ENCODE measurements at regions not wholly inside any gene's neighbourhood (a gene's known extent, or its start where the extent isn't known, plus 50 kb on each side); places are given as distances from the start of the nearest gene placed in this dataset.

DNA sequence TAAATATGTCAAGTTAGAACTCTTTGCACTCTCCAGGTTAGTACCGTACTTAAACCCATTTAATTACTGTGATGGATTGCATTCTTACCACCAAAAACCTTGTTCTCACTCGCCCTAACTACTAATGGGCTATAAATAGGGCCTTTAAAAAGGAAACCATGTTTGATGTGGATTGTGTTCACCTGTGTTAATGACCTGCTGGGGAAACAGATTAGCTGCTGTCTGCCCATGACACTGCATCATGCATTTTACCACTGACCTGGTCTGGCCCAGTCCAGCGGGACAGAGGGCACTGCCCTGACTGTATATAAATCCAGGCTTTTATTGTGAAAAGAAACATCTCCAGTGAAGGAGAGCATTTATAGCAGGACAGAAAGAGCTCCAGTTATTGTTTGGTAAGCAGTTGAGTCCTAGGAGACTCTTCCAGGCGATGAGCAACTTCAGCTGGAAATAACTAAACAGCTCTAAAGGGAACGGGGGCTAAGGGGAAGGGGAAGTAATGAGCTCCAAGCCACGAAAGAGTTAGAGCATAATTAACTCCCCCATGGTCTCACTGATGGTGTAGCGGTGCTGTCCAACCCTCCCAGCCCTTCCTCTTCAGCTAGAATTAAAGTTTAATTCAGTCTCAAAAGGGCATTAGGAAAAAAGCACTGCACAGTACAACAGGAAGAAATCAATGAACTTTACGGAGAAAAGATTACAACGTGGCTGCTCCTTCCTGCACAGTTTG, 303.1 kb downstream of the ENC1 start:
- no peak for DNase-seq (ENCODE audit: low spot score)
- intact Hi-C loops (cut with DNase I): no loop called here

DNA sequence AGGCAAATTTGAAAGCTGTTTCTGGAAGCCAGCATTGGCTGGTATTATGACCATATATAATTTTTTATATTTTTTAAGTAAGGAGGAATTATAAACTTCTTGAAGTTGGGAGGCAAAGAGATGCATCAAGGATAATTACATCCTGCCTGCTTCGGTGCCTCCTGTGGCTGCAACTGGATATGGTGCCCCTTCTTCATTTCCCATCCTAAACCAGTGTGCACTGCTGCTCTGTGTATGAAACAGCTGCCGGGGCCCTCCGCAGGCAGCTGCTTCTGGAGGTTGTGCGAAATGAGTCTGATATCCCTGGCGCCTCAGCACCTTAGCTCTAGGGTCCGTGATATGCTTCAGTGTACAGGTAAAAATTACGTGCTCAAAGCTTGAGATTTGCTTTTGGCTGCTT, 304.2 kb downstream of the ENC1 start:
- intact Hi-C loops (cut with DNase I): no loop called here
- DNase-seq (ENCODE audit: low spot score): no peak

DNA sequence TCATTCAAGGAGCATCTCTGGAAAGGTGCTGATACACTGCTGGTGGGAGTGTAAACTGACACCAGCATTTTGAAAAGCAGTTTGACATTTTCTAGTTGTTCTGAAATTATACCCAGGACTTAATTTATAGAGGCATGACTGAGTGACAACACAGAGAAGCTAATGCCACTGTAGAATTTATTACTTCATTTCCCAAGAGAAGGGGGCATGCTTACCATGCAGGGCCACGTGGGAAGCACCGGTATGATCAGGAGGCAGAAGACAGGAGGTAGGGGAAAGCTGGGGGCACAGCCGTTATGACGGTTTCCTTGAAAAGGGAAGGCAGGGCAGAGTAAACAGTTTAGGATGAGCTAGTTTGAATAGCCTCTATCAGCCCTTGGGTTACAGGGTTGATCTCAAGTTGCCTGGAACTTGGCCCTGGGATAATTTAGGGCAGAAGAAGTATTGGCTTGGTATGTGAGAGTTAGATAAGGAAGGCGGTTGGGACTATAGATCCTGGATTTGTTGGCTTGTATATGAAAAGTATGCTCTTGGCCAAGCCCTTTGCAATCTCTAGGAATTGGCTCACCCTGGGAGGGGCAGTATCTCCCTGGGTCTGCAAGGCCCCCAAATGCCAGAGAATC, 305.7 kb downstream of the ENC1 start:
- intact Hi-C loops (cut with DNase I): no loop called here
- no peak for DNase-seq (ENCODE audit: low spot score)

DNA sequence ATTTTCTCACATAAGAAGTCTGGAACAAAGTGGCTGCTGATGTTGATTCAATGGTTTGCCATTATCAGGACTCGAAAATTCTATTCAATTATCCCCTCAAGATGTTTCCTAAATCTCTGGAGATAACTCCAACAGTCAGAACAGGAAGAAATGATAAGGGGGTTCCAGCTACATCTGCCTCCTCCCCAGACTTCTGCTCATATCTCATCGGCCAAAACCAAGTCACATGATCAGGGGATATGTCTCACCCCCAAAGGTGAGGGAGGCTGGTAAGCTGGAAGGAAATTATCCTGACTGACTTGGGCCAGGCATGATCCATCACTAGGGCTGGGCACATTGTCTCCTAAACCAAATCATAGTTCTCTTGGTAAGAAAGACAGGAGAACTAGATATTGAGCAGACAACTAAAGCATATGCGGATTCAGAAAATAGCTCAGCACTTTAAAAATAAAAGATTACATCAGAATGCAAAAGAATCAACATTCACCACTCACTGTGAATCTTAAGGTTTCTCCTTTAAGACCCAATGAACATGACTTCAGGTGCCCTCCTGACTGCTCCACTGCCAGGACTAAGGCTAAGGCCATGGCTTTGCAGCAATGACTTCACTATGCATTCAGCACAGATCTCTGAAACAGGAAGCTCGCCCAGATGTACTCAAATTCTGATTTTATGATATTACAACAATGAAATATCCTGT, 306.3 kb downstream of the ENC1 start:
- intact Hi-C loops (cut with DNase I): no loop called here
- DNase-seq (ENCODE audit: low spot score): no peak

DNA sequence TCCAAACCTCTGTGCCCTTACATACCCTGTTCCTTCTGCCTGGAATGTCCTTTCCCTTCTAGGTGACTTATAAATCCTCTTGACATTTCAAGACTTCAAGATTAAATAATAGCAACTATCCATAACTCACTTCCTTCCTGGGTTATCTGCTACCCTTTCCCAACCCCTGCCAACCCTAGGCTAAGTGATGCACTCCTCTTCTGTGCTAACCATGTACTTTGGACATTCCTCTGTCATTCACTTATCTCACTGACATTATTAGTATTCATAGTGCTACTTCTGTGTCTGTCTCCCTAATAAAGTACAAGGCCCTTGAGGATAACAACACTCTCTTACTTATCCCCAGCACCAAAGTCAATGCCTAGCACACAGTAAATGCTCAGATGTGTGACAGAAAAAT, 307.1 kb downstream of the ENC1 start:
- DNase-seq (ENCODE audit: low spot score): no peak
- intact Hi-C loops (cut with DNase I): no loop called here

DNA sequence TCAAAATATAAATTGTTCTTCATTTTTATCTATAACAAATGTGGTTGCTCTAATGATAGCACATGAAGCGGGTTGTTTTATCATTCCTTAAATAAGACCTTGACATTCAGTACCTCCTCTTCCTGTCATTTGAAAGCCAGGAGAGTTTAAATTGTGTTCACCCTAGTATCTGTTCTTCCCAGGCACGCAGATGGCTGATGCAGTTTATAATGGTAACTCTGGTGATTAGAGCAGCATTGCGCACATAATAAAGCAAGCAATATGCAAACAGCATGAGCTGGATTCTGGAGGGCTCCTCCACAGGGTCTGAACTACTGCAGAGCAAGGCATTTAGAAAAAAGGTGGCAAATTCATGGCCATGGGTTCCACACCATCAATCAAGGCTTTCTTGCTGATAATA, 307.8 kb downstream of the ENC1 start:
- no peak for DNase-seq (ENCODE audit: low spot score)
- intact Hi-C loops (cut with DNase I): no loop called here

DNA sequence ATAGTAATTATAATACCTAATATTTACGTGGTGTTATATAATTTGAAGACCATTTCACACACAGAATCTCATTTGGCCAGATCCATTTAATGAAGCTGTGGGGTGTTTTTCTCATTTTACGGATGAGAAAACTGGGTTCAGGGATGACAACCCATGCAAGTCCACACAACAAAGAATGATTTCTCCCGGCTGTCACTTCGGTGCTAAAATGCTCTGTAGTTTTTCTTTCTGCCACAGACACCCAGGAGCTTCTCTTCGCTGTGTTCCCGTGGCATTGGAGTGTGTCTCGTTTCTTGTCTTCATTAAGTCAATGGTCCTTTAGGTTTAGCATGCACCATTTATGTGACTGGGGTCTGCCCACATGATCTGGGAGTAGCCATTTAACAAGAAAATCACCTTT, 308.5 kb downstream of the ENC1 start:
- intact Hi-C loops (cut with DNase I): no loop called here
- no peak for DNase-seq (ENCODE audit: low spot score)

DNA sequence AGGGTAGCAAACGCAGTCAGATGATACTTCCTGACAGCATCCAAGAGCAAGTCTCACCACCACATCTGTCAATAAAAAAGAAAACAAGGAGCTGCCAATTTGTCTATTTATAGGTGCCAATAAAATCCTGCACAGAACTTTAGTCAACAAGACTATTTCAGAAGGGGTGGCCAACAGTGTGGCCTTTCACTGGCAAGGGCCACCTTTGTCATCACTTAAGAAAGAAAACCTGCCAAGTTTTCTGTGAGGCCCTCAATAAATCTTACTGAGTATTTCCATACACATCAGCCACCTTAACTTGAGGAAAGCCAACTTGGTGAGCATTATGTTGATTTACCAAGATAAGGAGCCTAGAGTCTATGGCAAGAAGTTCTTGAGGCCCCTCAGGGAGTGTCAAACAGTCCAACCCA, 312.3 kb downstream of the ENC1 start:
- no peak for DNase-seq (ENCODE audit: low spot score)
- intact Hi-C loops (cut with DNase I): no loop called here

DNA sequence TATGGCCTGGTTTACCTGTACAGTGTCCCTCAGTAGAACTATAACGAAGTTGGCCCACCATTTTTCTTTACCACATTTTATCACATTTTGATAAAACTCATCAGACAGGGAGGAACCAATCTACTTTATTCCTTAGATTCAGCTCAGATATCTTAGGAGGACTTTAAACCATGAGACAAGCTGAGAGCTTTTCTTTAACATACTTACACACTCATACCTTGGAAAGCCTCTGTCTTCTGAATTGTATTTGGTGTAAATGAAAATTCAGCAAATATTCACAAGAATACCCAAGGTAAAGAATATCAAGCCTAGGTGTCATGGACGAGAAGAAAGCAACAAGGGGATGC, 313.2 kb downstream of the ENC1 start:
- DNase-seq (ENCODE audit: low spot score): no peak
- intact Hi-C loops (cut with DNase I): no loop called here

DNA sequence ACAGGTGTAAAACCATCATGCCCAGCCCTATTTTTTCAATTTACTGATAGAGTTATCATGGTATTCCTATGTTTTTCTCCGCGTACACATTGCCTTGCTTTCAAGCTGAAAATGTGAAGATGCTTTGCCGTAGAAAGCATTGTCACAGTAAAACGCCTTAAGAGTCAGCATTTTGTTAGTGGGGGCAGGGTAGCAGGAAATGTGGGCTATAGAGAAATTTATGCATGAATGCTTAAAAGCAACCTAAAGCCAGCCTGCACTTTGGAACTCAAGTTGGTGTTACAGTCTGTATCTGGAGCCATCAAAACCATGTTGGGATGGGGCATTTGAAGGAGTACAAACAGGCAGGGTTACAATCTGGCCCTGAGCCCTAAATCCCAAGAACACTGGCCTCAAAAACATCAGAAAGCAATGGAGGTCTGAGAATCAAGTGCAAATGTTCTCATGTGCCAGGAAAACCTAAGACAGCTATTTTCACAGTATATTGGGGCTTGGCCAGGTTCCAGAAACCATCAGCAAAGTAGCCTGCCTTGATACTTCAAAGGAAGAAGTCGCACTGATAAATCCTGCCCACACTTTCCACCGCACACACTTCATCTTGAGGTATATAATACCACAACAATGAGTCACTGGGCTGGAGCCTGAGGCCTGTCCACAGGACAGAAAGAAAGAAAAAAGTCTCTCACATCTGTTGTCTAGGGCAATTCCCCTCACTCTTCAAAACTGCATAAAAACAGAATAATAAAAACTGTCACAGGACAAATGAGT, 313.8 kb downstream of the ENC1 start:
- intact Hi-C loops (cut with DNase I): no loop called here
- no peak for DNase-seq (ENCODE audit: low spot score)

DNA sequence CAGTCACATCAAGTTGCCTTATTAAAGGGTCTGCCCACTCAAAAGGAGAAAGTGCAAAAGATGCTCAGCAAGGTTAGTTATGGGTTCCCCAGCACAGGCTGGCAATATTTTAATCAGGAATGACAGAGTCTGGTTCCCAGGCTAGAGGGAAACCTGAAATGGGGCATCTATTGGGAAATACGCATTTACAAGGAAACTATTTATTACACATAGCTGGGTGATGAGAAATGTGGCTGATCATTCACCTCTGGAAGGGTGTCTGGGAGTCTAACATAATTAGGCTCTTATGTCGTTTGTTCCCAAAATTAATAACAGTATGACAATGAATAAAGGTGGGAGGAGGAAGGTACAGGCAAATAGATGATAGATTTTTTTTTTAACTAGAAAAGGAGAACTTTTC, 314.7 kb downstream of the ENC1 start:
- intact Hi-C loops (cut with DNase I): no loop called here
- DNase-seq (ENCODE audit: low spot score): no peak

DNA sequence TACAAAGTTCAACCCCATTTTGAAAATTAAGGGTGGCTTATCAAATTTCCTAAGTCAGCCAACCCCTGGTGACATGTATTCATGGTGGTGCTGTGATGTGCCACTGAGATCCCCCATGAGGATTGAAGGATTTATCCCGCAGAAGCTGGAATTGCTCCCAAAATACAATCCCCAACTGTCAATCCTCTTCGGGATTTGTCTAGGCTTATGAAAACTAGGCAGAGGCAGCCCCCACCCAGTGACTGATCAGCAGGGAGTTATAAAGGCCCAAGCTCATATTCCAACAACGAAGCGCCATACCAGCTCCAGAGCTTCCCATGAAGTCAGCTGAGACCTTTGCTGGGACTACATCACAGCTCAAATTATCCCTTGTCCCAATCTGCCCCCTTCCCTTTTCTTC, 316.0 kb downstream of the ENC1 start:
- intact Hi-C loops (cut with DNase I): no loop called here
- no peak for DNase-seq (ENCODE audit: low spot score)

DNA sequence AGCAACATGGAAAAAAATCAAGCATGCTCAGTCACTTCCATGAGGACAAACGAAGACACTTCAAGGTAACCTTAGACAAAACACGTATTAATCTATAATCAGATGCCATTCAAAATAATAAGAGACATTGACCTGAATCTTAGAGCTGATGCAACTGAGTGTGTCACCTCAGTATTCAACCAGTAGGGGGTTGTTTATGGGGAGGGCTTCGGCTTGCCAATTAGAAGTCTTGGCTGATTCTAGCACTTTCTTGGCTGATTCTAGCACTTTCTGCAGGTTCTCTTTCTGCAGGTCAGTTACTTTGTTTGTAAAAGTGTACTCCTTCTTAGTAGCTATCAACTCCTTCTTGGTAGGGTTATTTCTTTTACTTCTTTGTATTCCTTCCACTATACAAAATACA, 317.6 kb downstream of the ENC1 start:
- intact Hi-C loops (cut with DNase I): no loop called here
- no peak for DNase-seq (ENCODE audit: low spot score)

DNA sequence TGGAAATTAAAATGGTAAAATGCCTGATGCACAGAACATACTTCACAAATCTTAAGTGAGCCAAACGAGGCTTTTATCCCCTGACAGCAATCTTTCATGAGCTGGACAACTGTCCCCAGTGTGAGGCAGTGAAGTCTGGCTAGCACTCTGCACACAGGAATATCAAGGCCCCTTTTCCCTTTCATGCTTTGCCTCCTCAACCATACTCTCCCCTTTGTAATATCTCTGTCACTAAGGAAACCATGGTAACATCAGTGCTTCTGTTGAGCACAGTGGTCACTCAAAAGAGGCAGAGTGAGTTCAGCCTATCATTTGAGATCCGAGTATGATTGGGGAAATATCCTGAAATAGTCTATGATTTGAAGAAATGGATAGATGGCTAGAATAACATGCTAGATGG, 318.3 kb downstream of the ENC1 start:
- no peak for DNase-seq (ENCODE audit: low spot score)
- intact Hi-C loops (cut with DNase I): no loop called here

DNA sequence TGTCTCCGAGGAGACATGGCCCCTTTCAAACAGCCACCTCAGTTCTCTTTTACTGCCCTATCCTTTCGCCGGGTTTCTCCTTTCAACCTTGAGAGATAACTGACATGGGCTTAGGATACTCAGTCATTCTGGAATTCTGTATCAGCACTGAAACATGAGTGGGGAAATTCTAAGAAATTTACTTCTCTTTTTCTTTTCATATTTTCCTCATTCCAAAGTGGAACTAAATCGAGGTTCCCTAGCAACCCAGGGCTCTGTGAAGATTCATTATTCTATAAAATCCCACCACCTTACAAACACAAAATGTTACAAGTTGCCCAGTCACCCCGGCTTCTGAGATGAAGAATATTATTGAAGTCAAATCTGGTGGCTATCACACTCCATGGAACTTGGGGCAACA, 319.2 kb downstream of the ENC1 start:
- no peak for DNase-seq (ENCODE audit: low spot score)
- intact Hi-C loops (cut with DNase I): no loop called here

DNA sequence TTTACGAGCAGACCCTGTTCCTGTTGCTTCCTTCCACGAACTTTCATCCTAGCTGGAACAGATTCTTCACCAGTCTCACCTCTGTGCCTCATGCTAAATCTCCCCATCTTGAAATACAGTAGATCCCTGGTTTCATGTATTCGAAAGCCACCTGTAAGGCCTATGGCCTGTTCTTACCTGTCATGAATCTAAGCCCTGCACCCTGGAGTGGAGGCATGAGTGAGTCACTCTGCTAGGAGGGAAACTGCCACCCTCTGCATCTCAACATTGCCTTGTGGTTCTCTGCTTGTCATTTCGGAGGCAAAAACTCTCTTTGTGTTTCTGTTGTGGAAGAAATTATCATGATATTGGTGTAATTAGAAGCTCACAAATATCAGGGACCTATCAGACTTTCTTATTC, 320.0 kb downstream of the ENC1 start:
- DNase-seq (ENCODE audit: low spot score): no peak
- intact Hi-C loops (cut with DNase I): no loop called here

DNA sequence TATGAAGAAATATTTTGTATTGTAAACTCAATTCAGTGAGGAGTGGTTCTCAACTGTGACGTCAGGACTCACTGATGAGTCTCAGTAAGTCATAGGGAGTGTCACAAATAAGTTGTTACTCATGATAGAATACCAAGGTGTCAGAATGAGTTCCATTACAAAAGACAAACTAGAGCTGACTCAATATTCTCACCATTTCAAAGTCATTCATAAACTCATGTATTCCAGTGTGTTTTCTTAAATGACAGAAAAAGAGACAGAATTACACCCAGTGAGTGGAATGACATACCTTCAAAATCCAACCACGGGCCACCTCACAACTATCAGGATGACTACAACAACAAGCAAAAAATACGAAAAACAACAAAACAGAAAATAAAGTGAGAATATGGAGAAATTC, 321.5 kb downstream of the ENC1 start:
- intact Hi-C loops (cut with DNase I): no loop called here
- no peak for DNase-seq (ENCODE audit: low spot score)

DNA sequence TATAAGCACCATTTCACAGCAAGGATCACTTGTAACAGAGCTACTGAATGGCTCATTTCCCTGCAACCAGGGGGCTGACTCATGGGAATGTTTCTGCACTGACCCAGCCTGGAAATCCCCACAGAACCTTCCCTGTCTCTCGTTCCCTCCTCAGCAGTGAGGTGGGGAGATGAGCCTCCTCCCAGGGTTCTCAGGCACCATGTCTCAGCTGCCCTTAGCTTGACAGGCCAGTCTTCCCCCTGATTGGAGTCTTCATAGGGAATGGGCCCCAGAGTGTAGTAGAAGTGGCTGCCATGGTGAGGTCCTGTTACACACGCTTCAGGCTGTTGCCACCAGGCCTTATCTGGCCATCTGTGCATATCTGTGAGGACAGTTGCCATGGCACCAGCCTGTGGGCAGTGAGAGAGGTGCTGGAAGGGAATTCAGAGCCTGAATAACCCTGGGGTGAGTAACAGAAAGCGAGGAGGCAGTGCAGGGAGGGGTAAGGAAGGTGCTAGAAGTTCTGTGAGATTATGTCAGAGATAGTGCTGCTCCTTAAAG, 324.4 kb downstream of the ENC1 start:
- intact Hi-C loops (cut with DNase I): no loop called here
- no peak for DNase-seq (ENCODE audit: low spot score)

DNA sequence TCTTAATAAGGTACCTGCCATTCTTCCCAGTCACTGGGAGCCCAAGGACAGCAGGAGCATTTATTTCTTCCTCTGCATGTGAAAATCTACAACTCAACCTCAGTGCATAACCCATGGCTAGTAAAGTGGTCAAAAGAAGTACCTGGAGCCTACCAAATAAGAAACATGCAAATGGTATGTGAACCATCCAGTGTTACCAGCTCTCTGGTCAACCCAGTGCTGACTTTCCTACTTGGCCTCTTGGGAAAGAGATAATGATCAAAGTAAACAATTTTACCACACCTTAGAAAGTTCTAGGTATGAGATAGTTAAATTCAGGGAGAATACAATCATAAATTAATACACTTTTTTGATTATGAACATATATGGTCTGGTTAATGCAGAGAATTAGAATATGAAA, 325.6 kb downstream of the ENC1 start:
- intact Hi-C loops (cut with DNase I): no loop called here
- no peak for DNase-seq (ENCODE audit: low spot score)

DNA sequence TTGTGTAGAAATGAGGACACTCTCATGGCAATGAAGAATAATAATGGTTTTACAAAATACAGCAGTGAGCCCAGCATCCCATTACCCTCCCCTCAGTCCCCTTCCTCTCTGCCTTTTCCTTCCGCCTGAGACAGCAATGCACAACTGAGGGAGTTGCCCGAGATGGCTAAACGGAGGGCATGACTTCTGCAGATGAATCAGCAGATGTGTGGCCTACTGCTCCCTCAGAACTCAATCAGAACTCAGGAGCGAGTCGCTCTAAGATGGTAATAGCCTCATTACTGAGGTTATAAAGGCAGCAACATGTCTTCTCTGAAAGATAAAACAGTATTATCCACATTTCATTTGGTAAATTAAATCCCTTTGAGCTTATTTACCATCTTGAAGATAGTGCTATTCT, 326.6 kb downstream of the ENC1 start:
- DNase-seq (ENCODE audit: low spot score): no peak
- intact Hi-C loops (cut with DNase I): no loop called here
